GM21737 (cell line): ENCODE measurements at regions not wholly inside any gene's neighbourhood (a gene's known extent, or its start where the extent isn't known, plus 50 kb on each side); places are given as distances from the start of the nearest gene placed in this dataset.

Experiments
- ATAC-seq: cut with Tn5 transposase; IDR thresholded peaks from one replicate; pipeline ENCODE4 v1.9.1; 2021; ENCODE audit warnings: mild to moderate bottlenecking, moderate library complexity; ENCODE audit not compliant: unreplicated experiment

- peak; percentile 63 for ATAC-seq
These were observed 368.5 kb downstream of the INSC start for GRCh38 chr11:15483205-15483604.

- ATAC-seq, result no peak
These were observed 369.7 kb downstream of the INSC start for GRCh38 chr11:15484398-15484797.

GRCh38 chr11:15485432-15485831 lies 370.7 kb downstream of the INSC start:
- no peak for ATAC-seq

GRCh38 chr11:15489281-15489680 lies 374.6 kb downstream of the INSC start:
- ATAC-seq, result no peak

GRCh38 chr11:15490535-15490934 lies 375.8 kb downstream of the INSC start:
- ATAC-seq, result no peak

GRCh38 chr11:15493066-15493465 lies 378.3 kb downstream of the INSC start:
- ATAC-seq, result no peak

GRCh38 chr11:15493921-15494620 lies 379.3 kb downstream of the INSC start:
- ATAC-seq, result no peak

GRCh38 chr11:15494740-15495139 lies 380.0 kb downstream of the INSC start:
- ATAC-seq, result no peak

GRCh38 chr11:15495462-15495861 lies 380.7 kb downstream of the INSC start:
- ATAC-seq, result no peak

GRCh38 chr11:15497366-15497765 lies 382.6 kb downstream of the INSC start:
- ATAC-seq, result no peak

- ATAC-seq, result no peak
These were observed 385.0 kb downstream of the INSC start for GRCh38 chr11:15499674-15500073.

- ATAC-seq, result no peak
These were observed 385.9 kb downstream of the INSC start for GRCh38 chr11:15500643-15501042.

GRCh38 chr11:15501566-15501965 lies 386.8 kb downstream of the INSC start:
- ATAC-seq, result no peak

- ATAC-seq, result no peak
These were observed 390.4 kb downstream of the INSC start for GRCh38 chr11:15505155-15505554.

GRCh38 chr11:15507592-15507991 lies 392.9 kb downstream of the INSC start:
- ATAC-seq, result no peak

GRCh38 chr11:15509082-15509481 lies 394.4 kb downstream of the INSC start:
- ATAC-seq, result no peak

GRCh38 chr11:15519124-15519791 lies 404.5 kb downstream of the INSC start:
- no peak for ATAC-seq

- no peak for ATAC-seq
These were observed 405.2 kb downstream of the INSC start for GRCh38 chr11:15519911-15520310.

- no peak for ATAC-seq
These were observed 408.8 kb downstream of the INSC start for GRCh38 chr11:15523543-15523942.

- no peak for ATAC-seq
These were observed 410.9 kb downstream of the INSC start for GRCh38 chr11:15525582-15525981.

GRCh38 chr11:15526032-15526431 lies 411.3 kb downstream of the INSC start:
- no peak for ATAC-seq

- no peak for ATAC-seq
These were observed 412.2 kb downstream of the INSC start for GRCh38 chr11:15526859-15527450.
